GM12892 (cell line): ENCODE measurements at regions not wholly inside any gene's neighbourhood (a gene's known extent, or its start where the extent isn't known, plus 50 kb on each side); places are given as distances from the start of the nearest gene placed in this dataset.

ENCODE experiments used
- POLR2A ChIP-seq: IDR thresholded peaks from 2 replicates; pipeline ENCODE4 v1.6.1; 2011; ENCODE audit warnings: low read depth, low read length, control low read depth
- POLR2AphosphoS5 ChIP-seq: IDR thresholded peaks from 2 replicates; pipeline ENCODE4 v1.6.1; 2011; ENCODE audit warnings: low read depth, low read length, control low read depth
- TAF1 ChIP-seq: IDR thresholded peaks from 2 replicates; pipeline ENCODE4 v1.6.1; 2011; ENCODE audit warnings: low read depth, mild to moderate bottlenecking, control low read depth, low read length, borderline replicate concordance

GRCh38 chr3:22029480-22029879 is 278.5 kb upstream of the ZNF385D start:
- TF ChIP-seq POLR2A (no peak), TAF1 (no peak), POLR2AphosphoS5 (no peak)
